Stimulated activated CD4-positive, alpha-beta T cell treated with anti-CD3 and anti-CD28 coated beads, Interleukin-1b, Interleukin-23, amount 100 ng/mL, for 48 hours (primary cell): ENCODE measurements at regions not wholly inside any gene's neighbourhood (a gene's known extent, or its start where the extent isn't known, plus 50 kb on each side); places are given as distances from the start of the nearest gene placed in this dataset.
"Not testable (repeated sequence)": the region's sequence is repeated elsewhere in the genome, so short reads cannot be mapped to it uniquely, and the experiment has no call there.

Experiments
- DNase-seq: peaks from one replicate; pipeline ENCODE4 v3.0.0-alpha.2; 2020

DNA sequence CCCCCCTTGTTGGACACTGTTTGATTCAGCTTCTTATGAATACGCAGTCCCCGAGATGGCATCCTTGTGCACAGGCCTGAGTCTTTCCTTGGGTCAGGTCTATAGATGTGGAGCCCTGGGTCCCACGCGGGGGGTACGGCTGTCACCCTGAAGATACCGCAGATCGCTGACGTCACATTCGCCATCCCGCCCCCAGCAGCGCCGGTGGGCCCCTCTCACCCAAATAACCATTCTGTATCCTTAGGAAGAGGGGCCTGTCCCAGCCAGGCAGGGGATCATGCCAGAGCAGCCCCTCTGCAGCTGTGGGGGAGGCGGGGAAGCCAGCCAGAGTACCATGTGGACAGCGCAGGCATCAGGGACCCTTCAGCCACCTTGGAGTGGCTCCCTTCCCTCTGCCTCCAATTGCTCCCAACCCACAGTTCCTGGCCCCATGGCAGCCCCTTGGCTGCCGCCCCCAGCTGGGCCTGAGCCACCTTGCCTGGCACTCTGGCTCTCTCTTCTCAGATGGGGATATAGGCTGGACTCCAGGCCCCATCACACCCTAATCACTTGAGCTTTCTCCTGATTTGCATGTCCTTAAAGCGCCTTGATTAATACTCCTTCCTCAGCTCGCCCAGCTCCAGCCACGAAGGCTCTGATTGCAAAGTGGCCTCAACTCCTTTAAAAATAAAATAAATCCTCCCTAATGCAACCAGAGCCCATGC is 189.8 kb downstream of the C9orf50 start:
- no peak for DNase-seq

DNA sequence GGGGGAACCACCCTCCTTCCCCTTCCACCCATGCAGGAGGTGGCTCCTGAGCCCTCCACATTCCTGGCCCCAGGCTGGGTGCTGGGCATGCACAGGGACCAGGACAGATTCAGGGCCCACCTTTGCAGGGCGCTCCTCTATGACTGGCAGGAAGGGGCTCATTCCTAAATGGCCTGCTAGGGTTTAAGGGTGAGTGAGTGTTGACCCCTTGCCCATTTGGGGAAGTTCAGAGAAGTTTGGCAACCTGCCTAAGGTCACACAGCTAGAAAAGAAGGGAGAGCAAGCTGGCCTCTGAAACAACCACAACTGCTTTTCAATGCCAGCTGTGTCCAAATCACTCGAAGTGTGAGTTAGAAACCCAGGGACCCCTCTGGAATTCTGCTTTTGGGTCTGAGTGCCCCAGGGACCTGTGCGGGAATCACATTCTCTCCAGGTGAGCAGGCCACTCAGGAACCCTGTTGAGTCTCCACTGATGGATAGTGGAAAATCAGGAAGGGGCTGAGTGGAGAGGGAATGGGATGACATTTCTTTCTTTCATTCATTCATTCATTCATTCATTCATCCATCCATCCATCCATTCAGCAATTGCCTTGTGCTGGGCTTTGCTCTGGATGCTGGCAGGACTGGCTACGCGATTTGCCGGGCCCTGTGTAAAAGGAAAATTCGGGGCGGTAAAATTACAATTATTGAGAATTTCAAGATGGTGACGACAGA is 191.9 kb downstream of the C9orf50 start:
- no peak for DNase-seq

DNA sequence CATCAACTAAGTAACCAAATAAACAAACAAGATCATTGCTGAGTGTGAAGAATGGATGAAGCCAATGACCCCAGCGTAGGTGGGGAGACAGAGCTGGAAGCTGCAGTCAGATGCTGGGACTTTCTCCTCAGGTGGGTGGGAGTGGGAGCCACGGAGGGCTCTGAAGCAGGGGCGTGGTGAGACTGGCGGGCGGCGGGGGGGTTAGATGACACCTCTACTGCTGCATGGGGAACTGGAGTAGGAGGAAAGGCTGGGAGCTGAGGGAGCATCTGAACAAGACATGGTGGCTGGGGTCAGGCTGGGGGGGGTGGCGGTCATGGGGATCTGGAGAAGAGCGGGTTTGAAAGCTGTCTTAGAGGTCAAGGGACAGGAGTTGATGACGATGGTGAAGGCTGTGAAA is 193.8 kb downstream of the C9orf50 start:
- DNase-seq, result no peak

DNA sequence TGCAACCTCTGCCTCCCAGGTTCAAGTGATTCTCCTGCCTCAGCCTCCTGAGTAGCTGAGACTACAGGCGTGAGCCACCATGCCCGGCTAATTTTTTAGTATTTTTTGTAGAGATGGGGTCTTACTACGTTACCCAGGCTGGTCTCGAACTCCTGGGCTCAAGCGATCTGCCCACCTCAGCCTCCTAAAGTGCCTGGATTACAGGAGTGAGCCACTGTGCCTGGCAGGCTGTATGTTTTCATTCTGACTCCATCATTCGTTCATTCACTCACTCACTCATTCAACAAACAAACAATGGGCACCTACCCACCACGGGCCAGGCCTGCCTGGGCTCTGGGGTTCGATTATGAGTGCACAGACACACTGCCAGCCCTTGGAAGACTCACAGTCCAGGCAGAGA is 197.1 kb downstream of the C9orf50 start:
- DNase-seq, result not testable (repeated sequence)

DNA sequence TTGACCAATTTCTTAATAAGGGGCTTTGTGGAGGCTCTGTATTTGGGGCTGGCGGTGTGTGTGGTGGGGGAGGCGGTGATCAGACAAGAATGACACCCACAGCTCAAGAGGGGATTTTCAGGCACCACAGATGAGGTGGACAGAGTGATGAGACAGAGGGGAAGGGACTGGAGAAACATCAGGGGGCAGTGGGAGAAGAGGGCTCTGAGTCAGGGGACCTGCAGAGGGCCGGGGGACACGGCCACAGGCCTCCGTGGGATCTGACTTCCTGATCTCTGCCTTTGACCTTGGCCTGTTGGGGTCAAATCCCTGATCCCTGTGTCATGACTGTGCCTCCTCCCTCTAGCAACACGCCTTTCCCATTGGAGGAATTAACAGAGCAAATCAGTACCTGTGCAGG is 197.7 kb downstream of the C9orf50 start:
- DNase-seq, result no peak

DNA sequence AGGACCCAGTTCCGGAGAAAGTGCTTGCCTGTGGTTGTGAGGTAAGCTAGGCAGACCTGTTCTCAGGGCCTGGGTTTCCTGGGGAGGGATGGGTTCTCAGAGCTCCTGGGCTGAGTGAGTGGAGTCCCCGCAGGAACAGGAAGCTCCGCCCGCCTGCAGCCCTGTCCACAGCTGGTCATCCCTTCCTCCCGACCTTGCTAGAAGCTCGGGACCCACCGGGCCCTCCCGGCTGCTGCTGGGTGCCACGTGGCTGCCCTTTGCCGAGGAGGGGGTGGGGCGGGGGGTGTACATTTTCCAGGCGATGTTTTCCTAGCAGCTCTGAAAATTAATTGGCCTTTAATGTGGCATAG is 198.1 kb downstream of the C9orf50 start:
- DNase-seq, result no peak

DNA sequence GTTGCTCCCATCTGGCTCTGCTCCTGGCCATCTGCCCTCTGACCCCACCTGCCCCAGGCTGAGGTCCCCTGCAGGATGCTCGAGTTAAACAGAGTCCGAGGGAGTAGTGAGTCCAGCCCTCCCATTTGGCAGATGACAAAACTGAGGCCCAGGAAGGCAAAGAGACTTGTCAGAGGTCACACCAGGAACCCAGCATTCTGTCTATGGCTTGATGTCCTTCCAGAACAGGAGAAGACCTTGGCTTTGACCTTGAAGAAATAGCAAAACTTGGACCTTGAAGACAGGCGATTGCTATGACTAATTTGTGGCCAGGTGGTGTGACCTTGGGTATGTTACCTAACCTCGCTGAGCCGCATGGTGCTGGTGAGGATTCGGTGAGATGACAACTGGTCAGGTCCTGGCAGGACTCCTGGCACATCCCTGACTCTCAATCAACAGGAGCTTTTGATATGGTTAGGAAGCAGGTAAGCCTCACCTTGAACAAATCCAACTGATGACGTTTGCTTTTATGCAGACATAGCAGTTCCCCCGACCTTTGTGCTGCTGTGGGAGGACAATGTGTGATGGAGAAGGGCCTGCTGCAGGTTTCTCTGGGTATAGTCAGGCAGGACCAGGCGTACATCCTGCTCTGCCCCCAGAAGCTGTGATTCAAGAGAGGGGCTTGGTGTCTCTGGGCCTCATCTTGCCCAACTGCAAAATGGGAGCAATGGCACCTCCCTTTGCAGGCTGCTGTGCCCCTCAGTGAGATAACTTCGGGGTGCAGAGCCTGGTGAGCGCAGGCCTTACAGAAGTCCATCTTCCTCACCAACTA is 198.7 kb downstream of the C9orf50 start:
- no peak for DNase-seq

DNA sequence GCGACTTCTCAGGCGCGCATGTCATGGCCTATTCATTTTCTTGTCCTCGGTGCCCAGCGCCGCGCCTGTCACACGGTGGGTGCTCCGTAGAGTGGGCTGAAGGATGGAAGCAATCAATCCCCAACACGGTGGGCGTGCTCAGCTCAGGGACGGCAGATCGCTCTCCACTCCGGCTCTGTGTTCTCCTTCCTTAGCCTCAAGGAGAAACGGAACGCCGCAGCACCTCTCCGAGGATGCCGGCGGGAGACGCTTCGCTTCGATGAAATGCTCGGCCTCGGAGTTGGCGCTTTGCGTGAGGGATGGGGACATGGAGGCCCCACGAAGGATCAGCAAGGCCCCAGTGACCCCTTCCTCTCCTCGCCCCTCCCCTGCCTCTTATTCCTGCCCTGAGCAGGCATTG is 199.5 kb downstream of the C9orf50 start:
- DNase-seq, result no peak

DNA sequence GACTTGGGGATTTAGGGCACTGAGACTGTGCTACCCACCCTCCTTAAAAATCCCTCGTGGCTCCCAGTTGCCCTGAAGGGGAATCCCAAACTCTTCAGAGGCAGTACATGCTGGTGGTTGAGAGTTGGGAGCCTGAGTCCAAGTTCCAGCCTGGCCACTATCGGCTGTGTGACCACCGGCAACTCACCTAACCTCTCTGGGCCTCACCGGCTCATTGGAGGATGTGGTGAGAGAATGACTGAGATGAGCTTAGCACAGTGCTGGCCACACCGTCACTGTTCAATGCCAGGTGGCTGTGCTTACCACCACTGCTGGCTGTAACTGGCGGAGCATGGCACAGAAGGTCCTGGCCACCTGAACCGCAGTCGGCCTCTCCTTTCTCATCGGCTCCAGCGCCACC is 200.2 kb downstream of the C9orf50 start:
- DNase-seq, result no peak

DNA sequence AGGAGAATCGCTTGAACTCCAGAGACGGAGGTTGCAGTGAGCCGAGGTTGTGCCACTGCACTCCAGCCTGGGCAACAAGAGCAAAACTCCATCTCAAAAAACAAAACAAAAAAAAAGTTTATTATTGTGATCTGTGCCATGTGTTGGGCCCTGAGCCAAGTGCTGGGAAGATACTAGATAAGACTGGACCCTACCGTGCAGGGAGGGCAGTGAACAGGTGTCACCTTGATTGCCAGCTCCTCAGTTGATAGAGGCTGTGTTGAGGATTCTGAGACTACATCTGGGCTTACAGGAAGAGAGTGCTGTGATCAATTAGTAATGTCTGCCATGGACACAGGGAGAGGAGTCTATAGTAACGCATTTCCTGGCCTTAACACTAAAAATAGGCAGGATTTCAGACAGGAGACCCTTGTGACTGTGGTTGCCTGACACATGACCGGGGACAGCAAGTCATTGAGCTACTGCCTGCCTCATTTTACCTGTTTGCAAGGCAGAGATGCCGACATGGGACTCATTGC is 201.5 kb downstream of the C9orf50 start:
- no peak for DNase-seq

DNA sequence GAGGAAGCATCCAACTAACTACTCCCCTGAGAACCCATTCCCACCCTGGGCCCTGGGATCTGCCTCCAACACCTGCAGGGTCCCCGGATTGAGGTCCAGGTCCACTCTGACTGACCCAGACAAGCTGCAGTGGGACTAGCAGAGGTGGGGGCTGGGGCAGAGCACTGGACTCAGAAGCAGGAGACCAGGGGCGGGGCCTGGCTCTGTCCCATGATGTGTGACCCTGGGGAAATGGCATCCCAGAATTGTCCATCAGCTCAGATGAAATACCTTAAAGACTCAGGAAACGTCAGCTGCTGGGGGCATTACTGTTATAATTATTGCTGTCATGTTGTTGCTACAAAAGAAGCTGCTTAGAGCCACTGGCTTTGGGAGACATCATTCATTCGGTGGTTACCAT is 202.4 kb downstream of the C9orf50 start:
- DNase-seq, result no peak

DNA sequence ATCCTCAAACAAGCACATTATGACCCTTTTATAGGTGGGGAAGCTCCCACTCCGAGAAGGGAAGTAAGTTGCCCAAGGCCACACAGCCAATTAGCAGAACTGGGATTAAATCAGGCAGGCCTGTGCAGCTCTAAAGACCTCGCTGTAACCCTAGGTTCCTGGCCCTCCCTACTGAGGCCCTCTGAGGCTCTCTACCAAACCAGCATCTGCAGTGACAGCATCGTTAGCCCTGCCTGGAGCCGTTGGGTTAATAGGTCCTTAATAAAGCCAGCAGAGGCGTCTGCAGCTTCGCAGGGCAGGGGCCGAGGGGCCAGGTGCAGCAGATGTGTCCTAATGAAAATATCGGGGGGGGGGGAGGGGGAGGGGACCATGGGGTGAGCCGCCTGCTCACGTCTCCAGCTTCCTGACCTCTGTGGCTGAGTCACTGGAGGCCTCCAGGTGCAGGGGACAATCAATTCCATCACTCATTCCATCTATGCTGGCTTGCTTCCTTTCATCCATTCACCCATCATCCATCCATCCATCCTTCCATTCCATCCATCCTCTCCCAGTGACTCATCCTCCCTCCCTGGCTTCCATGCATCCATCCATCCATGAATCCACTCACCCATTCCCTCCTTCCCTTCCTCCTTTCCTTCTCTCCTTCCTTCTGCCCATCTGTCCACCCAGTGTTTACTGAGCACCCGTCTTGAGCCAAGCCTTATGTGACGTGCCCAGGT is 203.9 kb downstream of the C9orf50 start:
- DNase-seq, result no peak

DNA sequence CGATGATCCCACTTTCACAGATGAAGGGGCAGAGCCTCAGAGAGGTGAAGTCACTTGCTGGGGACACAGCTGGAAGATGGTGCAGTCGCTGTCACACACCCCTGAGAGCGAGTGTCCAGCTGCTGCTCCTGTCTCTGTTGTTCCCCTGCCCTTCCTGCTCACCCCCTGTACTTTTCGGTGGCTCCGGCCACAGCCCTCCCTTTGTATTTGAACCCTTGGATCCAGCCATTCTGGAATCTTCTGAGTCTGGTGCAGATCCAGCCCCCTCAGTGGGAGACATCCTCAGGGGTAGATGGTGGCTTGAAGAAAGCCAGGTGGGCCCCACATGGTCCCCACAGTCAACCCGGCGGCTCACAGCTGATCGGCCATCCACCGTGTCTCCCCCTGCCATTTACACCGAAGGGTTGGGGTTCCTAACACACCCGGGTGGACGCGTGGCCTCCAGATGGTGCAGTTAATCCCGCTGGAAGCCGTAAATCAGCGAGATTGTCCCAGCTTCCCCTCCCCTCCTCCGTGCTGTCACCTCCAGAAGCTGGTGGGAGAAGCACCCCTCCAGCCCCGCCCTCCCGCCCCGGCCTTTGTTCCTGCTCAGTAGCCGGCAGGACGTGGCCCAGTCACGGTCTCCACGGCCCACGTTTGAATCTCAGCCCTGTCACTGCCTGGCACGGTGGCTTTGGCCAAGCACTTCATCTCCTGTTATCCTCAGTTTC is 204.8 kb downstream of the C9orf50 start:
- DNase-seq, result no peak

DNA sequence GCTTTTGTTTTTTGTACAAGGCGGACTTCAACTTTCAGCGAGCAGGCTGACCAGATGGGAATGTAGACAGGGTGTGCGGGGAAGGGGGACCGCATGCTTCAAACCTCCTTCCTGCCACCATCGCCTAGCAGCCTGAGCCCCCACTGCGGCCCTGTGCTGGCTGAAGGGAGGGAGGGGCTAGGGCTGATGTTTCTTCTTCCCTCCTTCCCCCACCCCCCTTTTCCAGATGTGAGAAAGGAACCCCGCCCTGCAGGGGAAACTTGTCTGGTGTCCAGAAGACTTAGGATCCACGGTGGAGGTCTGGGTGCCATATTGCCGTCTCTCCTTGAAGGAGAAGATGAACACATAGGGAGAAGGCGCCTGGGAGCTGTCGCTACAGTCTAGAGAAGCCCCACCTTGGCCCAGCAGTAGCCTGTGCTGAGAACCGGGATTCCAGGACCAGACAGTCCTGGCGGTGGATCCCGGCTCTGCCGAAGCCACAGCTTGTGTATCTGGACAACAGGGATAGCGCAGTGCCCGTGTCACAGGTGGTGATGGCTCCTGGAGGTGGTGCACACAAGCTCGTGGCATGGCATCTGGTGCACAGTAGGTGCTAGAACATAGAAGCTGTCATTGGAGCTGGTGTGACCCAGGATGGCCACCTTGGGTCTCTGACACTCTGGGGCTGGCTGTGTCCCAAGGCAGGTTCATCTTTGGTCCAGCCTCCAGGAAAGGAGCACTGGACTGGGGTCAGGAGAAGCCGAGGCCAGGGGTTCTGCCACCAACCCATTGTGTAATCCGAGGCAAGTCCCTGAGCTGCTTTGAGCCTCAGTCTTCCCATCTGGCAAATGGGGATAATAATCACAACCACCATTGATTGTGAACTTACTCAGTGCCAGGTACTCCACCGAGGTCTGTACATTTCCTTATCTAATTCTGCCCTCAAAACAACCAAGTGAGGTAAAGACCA is 205.6 kb downstream of the C9orf50 start:
- DNase-seq, result no peak

DNA sequence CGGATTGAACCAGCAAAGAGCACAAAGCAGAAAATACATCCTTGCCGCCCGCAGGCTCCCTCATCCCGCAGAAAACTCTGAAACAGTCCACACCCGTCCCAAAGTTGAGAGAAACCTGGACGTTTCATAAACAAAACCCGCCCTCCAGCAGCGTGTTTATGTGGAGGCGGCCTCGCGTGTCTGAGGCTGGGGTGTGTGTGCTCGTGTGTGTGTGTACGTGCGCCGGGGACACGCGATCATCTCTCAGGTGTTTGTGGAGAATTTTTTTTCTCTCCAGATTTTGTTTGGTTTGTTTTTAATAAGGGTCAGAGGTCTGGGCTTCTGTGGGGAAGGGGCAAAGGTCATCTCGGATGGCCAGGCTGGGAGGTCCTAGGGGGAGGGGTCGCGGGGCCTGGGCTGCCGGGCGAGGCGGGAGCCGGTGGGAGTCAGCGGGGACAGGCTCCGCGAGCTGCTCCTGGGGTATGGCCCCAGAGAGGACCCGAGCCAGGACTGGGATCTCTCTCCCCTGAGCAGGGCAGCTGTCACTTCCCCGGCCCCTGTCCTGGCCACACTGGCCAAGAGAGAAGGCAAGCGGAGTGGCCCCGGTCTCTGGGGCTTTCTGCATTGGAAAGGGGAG is 206.4 kb downstream of the C9orf50 start:
- DNase-seq, result peak; percentile 18

DNA sequence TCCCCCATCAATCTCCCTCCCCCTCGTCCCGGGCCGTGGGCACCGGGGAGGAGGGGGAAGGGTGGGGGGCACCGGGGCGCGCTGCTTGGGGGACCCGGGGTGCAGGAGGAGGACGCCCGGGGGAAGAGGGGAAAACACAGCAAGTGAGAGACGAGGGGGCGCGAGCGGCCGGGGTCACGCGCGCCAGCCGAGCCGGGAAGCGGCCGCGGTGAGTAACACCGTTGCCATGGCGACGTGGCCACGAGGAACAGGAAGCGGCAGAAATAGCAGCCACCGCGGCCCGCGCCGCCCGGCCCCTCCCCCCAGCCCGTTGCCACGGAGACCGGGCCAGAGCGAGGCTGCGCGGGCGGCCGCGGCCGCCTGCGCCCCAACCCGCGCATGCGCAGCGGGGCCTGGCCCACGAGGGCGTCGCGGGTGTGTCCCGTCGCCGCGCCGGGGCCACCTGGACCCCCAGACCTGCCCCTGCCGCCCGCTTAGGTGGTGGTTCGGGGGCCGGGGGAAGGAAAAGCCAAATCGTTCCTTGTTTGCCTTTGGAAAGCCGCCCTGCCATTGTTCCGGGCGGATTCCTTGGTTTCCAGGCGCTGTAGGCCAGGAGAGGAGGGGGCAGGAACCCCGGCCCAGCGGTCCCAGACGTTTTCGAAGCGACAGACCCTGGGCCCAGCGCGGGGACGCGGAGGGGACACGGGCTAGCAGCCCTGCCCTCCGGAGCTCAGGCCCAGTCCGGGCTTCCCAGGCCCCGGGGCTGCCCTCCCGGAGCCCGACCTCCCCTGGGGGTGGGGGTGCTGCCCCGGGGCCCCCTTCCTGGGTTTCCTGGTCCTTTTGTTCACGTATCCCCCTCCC is 207.1 kb downstream of the C9orf50 start:
- DNase-seq, result peak; percentile 98

DNA sequence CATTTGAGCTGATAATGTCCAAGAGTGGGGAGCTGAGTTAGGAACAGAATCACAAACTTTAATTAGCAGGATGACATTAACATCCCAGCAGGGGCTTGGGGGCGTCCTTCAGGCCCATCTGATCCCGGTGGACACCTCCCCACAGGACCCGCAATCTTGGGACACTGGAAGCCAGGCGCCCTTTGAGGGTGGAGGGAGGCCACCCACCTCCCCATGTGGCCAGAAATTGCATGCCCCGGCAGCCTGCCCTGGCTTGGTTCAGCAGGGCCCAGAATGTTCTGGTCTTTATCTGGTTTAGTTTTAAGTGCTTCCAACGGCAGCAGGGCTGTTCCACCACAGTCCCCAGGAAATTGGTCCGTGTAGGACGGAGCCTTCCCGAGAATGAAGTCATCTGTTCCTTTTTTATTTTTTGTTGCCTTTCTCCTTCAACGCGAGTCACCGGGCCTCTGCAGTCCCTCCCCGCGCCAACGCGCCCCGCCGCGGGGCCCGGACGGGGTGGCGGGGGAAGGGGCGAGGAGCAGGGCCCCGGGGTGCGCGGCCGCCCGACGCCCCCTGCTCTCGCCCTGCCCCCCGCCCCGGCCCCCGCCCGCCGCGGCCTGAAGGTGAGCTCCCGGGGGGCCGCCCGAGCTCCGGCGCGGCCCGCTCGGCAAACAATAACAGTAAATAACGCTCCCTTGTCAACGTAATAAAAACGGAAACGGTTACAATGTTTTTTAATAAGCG is 207.9 kb downstream of the C9orf50 start:
- DNase-seq, result peak; percentile 42

DNA sequence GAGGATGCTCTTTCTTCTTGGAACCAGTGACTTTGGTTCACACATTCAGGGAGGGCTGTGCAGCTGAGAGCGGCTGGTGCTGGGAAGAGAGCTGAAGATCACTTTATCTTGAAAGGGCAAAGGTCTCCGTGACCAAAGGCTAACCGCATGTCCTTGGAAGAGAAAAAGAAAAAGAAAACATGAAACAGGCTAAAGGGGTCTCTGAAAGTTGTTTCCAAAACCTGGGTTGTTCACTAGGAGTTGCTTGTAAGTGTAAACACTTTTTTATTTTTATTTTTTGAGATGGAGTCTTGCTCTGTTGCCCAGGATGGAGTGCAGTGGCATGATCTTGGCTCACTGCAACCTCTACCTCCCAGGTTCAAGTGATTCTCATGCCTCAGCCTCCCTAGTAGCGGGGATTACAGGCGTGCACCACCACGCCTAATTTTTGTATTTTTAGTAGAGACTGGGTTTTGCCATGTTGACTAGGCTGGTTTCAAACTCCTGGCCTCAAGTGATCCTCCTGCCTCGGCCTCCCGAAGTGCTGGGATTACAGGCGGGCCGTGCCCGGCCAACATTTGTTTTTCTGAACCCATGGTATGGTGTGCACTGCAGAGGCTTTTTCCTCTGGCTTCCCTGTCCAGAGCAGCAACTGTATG is 208.6 kb downstream of the C9orf50 start:
- not testable (repeated sequence) for DNase-seq
